GM19468 (cell line): ENCODE measurements at regions not wholly inside any gene's neighbourhood (a gene's known extent, or its start where the extent isn't known, plus 50 kb on each side); places are given as distances from the start of the nearest gene placed in this dataset.
"Not testable (repeated sequence)": the region's sequence is repeated elsewhere in the genome, so short reads cannot be mapped to it uniquely, and the experiment has no call there.

Source experiments
- ATAC-seq: cut with Tn5 transposase; IDR thresholded peaks from one replicate; pipeline ENCODE4 v1.9.1; 2021; ENCODE audit warnings: mild to moderate bottlenecking, moderate library complexity, moderate number of reproducible peaks; ENCODE audit not compliant: unreplicated experiment; ENCODE audit errors: extremely low read depth

GRCh38 chr16:66036793-66037715 is 329.4 kb upstream of the CDH5 start:
- no peak for ATAC-seq

- no peak for ATAC-seq
Measured at GRCh38 chr16:66036184-66036583, 330.3 kb upstream of the CDH5 start.

GRCh38 chr16:66035096-66035495 is 331.4 kb upstream of the CDH5 start:
- ATAC-seq = no peak

DNA sequence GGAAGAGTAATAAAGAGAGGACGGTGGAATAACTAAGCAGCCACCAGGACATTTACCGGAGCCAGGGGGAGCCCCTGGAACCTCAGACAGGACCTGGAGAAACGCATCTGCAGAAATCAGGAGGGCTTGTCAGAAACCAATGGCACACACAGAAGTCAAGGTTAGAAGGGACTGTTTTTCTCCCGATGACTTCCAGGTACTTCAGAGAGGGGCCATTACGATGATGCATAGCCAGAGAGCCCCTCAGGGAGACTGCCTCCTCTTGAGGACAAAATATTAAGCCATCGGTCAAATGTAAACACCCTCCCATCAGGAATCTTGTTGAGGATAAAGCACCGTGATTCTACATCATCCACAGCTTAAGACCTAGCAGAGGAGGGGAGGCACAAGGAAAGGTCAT is 333.6 kb upstream of the CDH5 start:
- no peak for ATAC-seq

- no peak for ATAC-seq
Measured at GRCh38 chr16:66030036-66030435, 336.5 kb upstream of the CDH5 start.

DNA sequence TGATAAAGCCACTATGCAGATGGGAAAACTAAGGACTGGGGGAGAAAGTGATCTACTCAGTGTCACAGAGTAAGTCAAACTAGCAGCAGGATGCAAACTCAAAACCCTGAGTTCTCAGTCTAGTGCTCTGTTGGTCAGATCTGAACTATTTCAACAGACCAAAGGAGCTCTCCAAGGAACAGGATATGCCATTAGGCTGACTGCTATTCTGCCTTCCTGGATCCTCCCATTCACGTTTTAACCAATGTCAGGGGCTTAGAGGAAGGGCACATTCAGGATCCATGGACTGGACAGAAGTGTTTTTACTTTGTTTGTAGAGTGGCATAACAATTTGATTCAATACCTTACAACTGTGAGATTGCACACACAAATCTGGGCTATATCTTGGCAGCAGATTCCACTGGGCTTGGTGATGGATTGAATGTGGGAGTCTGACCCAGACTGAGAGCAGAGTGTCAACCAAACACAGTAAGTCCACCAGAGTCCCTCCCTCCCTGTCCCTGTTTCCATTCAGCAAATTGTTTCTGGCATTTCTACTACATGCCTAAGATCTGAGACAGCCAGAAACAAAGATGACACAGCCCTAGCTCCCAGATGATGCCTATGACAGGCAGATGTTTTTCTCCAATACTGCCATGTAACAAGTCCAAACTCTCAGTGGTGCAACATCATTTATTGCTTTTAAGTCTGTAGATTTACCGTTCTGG is 337.8 kb upstream of the CDH5 start:
- ATAC-seq = no peak

DNA sequence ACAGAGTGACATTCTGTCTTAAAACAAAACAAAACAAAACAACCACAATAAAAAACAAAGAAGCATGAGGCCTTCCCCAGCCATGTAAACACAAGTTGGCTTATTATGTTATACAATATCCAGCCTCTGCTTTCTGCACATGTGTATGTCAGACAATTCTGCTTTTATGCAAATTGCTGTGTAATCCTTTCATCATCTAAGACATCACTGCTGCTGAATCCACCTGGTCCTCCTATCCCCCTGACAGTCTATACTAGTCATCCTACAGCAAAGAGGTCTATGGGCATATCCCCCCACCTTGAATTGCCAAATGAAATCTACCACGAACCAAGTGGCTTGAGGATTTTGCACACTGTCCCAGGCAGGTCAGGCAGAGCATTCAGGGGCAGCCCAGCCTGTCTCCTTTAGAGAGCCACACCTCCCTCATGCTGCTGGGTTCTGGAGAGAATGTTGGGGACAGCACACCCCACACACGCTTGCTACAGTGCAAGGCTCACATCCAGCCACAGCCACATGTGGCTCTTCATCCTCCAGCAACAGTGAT is 339.6 kb upstream of the CDH5 start:
- ATAC-seq = no peak

DNA sequence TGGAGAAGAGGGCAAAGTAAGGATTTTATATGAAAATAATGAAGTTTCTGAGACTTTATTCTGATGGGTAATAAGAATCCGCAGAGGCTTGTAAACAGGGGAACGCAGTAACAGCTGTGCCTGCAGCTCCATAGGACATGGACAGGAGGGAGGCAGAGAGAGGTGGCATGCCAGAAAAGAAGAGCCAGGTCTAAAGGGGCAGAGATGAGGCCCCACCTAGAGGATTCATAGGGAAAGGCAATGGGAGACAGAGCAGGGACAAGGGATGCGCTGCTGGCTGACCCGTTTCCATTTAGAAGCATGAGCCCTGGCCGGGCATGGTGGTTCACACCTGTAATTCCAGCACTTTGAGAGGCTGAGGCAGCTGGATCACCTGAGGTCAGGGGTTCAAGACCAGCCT is 340.3 kb upstream of the CDH5 start:
- no peak for ATAC-seq

DNA sequence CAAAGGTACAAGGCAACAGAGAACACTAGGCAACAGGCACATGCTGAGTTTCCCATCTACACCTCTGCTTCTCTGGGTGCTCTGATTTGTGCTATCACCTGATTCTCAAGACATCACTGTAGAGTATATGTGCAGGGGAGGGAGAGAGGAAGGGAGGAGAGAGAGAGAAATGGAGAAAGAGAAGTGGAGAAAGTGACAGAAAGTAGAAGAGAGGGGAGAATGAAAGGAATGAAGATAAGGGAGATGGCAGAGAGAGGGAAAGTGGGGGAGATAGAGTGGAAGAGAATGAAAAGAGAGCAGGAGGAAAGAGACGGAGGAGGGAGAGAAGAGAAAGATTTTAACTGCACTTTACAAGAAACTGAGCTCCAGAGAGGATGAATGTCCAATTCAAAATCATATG is 340.7 kb upstream of the CDH5 start:
- ATAC-seq = no peak

GRCh38 chr16:66024567-66024966 is 341.9 kb upstream of the CDH5 start:
- not testable (repeated sequence) for ATAC-seq

DNA sequence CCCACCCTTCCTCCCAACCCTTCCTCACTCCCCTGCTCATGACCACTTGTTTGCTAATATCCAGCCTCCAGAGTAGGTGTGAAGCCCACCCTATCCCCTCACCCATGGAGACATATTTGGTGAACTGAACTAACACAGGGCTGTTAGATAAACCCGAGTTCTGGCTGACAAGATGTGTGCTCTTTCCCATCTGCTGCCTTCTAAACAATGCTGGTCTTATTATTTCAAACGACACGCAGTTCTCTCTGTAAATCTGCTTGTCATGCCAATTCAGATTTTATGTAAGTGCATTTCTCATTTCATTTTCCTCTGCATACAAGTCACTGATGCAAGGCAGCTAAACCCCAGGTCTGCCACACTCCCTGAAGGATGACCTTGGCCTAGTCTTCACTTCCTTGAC is 343.0 kb upstream of the CDH5 start:
- no peak for ATAC-seq

DNA sequence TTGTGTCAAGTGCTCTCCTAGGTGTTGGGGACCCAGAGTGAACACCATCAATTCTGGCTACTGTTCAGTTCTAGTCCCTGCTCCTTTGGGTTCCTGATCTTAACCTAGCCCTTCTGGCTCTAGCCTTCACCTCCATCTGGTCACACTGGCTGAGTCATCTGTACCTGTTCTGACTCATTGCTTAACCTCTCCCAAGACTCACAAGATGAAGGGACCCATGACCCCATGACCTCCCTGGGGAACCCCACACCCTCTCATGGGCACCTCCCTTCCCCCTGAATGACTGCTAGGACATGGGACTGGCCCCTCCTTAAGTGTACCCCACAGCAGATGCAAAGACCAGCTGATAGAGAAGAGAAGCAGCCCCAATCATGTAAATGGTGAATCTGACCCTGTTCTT is 345.8 kb upstream of the CDH5 start:
- ATAC-seq = no peak

DNA sequence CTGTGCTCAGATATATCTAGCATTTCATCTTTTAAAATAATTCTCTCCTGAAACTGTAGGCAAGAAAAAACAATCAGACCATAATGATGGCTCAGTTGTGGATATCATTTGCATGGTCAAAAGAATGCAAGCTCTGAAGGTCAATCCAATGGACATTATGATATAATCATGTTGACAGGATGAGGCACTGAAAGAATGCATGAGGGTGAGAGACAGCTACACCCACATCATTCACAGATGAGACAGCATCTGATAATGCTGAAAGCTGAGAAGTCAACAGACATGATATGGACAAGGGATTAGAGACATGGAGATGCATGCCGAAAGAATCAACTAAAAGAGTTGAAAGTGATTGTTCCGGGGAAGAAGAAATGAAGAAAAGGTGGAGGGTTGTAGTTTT is 346.4 kb upstream of the CDH5 start:
- ATAC-seq = no peak

- ATAC-seq = not testable (repeated sequence)
Measured at GRCh38 chr16:66019502-66019901, 347.0 kb upstream of the CDH5 start.

GRCh38 chr16:66014221-66014620 is 352.3 kb upstream of the CDH5 start:
- ATAC-seq = no peak

DNA sequence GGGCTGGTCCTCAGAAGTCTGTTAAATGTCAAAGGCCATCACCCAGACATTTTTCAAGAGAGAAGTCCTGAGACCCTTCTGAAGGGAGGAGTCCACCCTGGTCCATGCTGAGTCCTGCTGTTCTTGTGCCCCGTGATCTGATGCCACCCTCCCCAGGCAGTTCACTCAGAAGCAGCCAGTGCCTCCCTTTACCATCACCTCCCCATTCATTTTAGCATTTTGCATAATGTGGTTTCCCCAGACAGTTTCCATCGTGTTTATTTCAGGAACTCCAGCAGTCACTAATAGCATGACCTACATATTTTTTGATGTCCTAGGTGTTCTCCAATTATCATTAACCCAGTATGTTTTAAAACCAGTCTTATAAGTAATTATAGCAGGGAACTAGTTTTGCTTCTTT is 353.0 kb upstream of the CDH5 start:
- ATAC-seq = no peak

- ATAC-seq = no peak
Measured at GRCh38 chr16:66008136-66008535, 358.4 kb upstream of the CDH5 start.

DNA sequence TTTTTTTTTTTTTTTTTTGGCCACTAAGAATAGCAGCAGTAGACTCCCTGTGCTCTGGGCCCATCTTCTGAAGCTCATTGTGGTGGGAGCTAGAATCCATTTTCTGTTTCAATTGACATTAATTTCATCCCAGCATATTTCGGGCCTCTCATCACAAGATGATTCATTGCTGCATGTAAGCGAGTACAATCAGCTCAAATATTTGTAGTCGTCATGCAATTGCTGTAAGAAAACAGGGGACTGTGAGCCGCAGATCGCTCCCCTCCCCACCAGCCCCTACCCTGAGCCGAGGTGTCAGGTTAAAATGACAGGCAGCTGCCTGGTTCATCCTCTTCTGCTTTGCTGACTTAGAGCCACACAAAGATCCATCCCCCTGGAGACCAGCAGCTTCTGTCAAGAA is 358.8 kb upstream of the CDH5 start:
- ATAC-seq = no peak

- ATAC-seq = no peak
Measured at GRCh38 chr16:66006485-66006884, 360.0 kb upstream of the CDH5 start.

DNA sequence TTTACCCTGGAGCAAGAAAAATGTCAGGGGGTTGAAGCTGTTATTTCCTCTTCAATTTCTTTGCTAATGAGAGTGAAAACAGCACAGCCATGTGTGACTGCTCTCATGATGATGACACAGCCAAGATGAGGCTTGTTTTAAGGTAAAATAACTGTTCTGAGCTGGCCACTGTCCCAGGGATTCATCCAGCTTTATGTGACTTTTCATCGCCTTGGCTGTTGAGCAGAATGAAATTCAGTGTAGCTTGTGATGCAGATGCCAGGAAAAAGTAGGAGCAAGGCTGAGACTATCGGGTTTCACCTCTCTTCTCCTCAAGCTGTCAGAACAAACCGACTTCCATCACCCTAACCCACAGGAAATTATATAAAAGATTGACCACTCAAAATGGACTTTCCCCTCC is 361.8 kb upstream of the CDH5 start:
- ATAC-seq = no peak

DNA sequence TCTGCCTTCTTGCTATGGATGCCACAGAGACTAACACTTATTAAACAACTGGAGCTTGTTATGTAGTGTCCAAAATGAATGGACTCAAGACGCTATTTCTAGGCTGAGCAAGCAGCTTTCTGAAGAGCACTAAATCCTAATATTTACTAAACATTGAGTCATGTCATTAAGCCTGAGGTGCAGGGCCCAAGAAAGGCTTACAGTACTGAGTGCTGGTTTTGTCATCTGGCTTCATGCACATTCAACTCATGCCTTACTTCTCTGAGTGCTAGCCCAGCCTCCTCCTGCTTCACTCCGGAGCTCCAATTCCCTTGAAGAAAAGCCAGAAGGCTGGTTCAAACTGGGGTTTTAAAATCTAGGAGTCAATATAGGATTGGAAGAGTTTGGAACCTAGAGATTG is 363.3 kb upstream of the CDH5 start:
- no peak for ATAC-seq
